HepG2 (cell line): ENCODE measurements at regions not wholly inside any gene's neighbourhood (a gene's known extent, or its start where the extent isn't known, plus 50 kb on each side); places are given as distances from the start of the nearest gene placed in this dataset.

ENCODE experiments used
- ATAC-seq: fragments of 200-7000 bp; cut with Tn5 transposase; 3 replicates; pipeline ENCODE4 v1.9.1; 2020; ENCODE audit warnings: mild to moderate bottlenecking, moderate library complexity
- BruUV-seq: library from RNA; stranded (reverse); fragments of 400-500 nt; replicated peaks from 2 replicates; lab custom pipeline; 2021; lab: Mats Ljungman, UMichigan
- CTCF ChIA-PET: fragments of 300-600 bp; formaldehyde crosslinking; extraction: SDS; loops from one replicate; lab custom pipeline; 2021; ENCODE audit warnings: low total read pairs, inconsistent platforms, low intra/inter-chr PET ratio; lab: Yijun Ruan, JAX
- POLR2A ChIA-PET: fragments of 350-600 bp; sonication (Branson Sonifier 250); formaldehyde crosslinking; loops from one replicate; lab custom pipeline; 2020; ENCODE audit warnings: antibody characterized with exemption, inconsistent platforms; lab: Yijun Ruan, JAX
- DNase-seq: peaks from one replicate; pipeline ENCODE4 v3.0.0-alpha.2; 2015; ENCODE audit warnings: low spot score
- FAIRE-seq: peaks from 3 replicates; lab custom pipeline; 2011; peaks lifted over from hg19 to GRCh38; lab: Jason Lieb, UNC
- H2AFZ ChIP-seq: one replicate; pipeline ENCODE4 v1.6.1; 2011; ENCODE audit warnings: low read length, inconsistent platforms
- H3K27ac ChIP-seq: fragments of 300-600 bp; 3 replicates; pipeline ENCODE4 v1.8.0; 2011; ENCODE audit warnings: mixed run types, mild to moderate bottlenecking, mixed read lengths, low read length, inconsistent platforms; ENCODE audit not compliant: insufficient read depth; ENCODE audit errors: extremely low read length
- H3K27me3 ChIP-seq, 2 experiments: fragments of 200-600 bp in 1 of 2; 2 replicates in 1 of 2; 3 replicates in 1 of 2; pipeline versions ENCODE4 v1.6.0 to v1.8.0; 2011; ENCODE audit warnings: low read length in 2 of 2, mild to moderate bottlenecking in 2 of 2, moderate library complexity in 2 of 2, inconsistent platforms in 1 of 2; ENCODE audit not compliant: insufficient read depth in 2 of 2, control insufficient read depth in 1 of 2
- H3K36me3 ChIP-seq, 2 experiments: fragments of 200-600 bp in 1 of 2; replicated peaks in 1 of 2; 2 replicates in 1 of 2; 3 replicates in 1 of 2; pipeline versions ENCODE4 v1.5.1 to v1.8.0; 2011; ENCODE audit warnings: low read length in 2 of 2, inconsistent platforms in 1 of 2; ENCODE audit not compliant: insufficient read depth in 2 of 2, control insufficient read depth in 1 of 2
- H3K4me1 ChIP-seq: 2 replicates; pipeline ENCODE4 v1.5.1; 2012; ENCODE audit warnings: low read length, inconsistent platforms; ENCODE audit not compliant: insufficient read depth
- H3K4me2 ChIP-seq: 2 replicates; pipeline ENCODE4 v1.6.0; 2011; ENCODE audit warnings: low read depth, low read length, inconsistent platforms
- H3K4me3 ChIP-seq, 3 experiments: fragments of 200-600 bp in 1 of 3; sonication (generic), shearing (Covaris generic) in 1 of 3; replicated peaks in 1 of 3; 2 replicates each; pipeline ENCODE4 v1.5.1; 2011 to 2016; ENCODE audit warnings: low read length in 3 of 3, inconsistent platforms in 2 of 3, low read depth in 2 of 3, mild to moderate bottlenecking in 2 of 3, control low read depth in 1 of 3, mixed read lengths in 1 of 3; ENCODE audit not compliant: insufficient read depth in 1 of 3
- H3K79me2 ChIP-seq: one replicate; pipeline ENCODE4 v1.6.1; 2011; ENCODE audit warnings: low read length, inconsistent platforms; ENCODE audit not compliant: insufficient read depth
- H3K9ac ChIP-seq: 2 replicates; pipeline ENCODE4 v1.6.0; 2011; ENCODE audit warnings: mild to moderate bottlenecking, low read depth, low read length, inconsistent platforms; ENCODE audit not compliant: insufficient read depth
- H3K9me3 ChIP-seq: 2 replicates; pipeline ENCODE4 v1.5.1; 2012; ENCODE audit warnings: mild to moderate bottlenecking, low read length
- H4K20me1 ChIP-seq: 2 replicates; pipeline ENCODE4 v1.6.0; 2011; ENCODE audit warnings: inconsistent platforms, mild to moderate bottlenecking, low read length, moderate library complexity; ENCODE audit not compliant: insufficient read depth
- CENPT ChIP-seq: sonication (generic); formaldehyde crosslinking; IDR thresholded peaks from 2 replicates; pipeline ENCODE4 v1.8.0; 2022; ENCODE audit warnings: low read depth, mild to moderate bottlenecking, moderate library complexity, missing genetic modification reagents
- CHD4 ChIP-seq: fragments of 200-600 bp; sonication (generic); IDR thresholded peaks from 2 replicates; pipeline ENCODE4 v1.7.0; 2017; ENCODE audit warnings: mild to moderate bottlenecking, low read length, borderline replicate concordance
- ELK4 ChIP-seq: sonication (generic); formaldehyde crosslinking; IDR thresholded peaks from 2 replicates; pipeline ENCODE4 v1.9.0; 2021; ENCODE audit warnings: missing genetic modification reagents, borderline replicate concordance
- HOXA9 ChIP-seq: sonication (generic); formaldehyde crosslinking; IDR thresholded peaks from 2 replicates; pipeline ENCODE4 v1.8.1; 2022; ENCODE audit warnings: missing genetic modification reagents, mild to moderate bottlenecking, moderate library complexity, borderline replicate concordance
- JUNB ChIP-seq: sonication (generic); formaldehyde crosslinking; IDR thresholded peaks from 2 replicates; pipeline ENCODE4 v1.8.0; 2022; ENCODE audit warnings: missing genetic modification reagents, mild to moderate bottlenecking, borderline replicate concordance
- JUND ChIP-seq: sonication (generic); formaldehyde crosslinking; IDR thresholded peaks from 2 replicates; pipeline ENCODE4 v1.8.0; 2022; ENCODE audit warnings: mild to moderate bottlenecking, missing genetic modification reagents
- KAT2B ChIP-seq: fragments of 150-350 bp; IDR thresholded peaks from 2 replicates; pipeline ENCODE4 v1.6.1; 2014; ENCODE audit warnings: low read depth, low read length, borderline replicate concordance
- KLF16 ChIP-seq, 2 experiments: sonication (generic) in 1 of 2; formaldehyde crosslinking in 1 of 2; IDR thresholded peaks; 2 replicates each; pipeline versions ENCODE4 v1.6.1 to v1.8.0; 2016 to 2023; ENCODE audit warnings: missing genetic modification reagents in 2 of 2, missing compliant biosample characterization in 1 of 2
- MBD4 ChIP-seq: IDR thresholded peaks from 2 replicates; pipeline ENCODE4 v1.6.1; 2012; ENCODE audit warnings: low read length, inconsistent platforms, borderline replicate concordance
- MBNL3 ChIP-seq: fragments of 250-450 bp; sonication (Bioruptor Pico); conservative IDR thresholded peaks from 2 replicates; pipeline ENCODE4 v1.8.0; 2022; ENCODE audit warnings: mild to moderate bottlenecking, inconsistent platforms
- NPAS2 ChIP-seq: sonication (generic); formaldehyde crosslinking; IDR thresholded peaks from 2 replicates; pipeline ENCODE4 v1.8.0; 2022; ENCODE audit warnings: mild to moderate bottlenecking, missing genetic modification reagents, borderline replicate concordance
- NR2F1 ChIP-seq, 2 experiments: fragments of 450-650 bp in 1 of 2; formaldehyde crosslinking in 1 of 2; IDR thresholded peaks; 2 replicates each; pipeline versions ENCODE4 v1.5.0 to v1.6.1; 2016 to 2020; ENCODE audit warnings: mild to moderate bottlenecking in 1 of 2, missing compliant biosample characterization in 1 of 2, missing genetic modification reagents in 1 of 2, moderate library complexity in 1 of 2
- PAF1 ChIP-seq: IDR thresholded peaks from 2 replicates; pipeline ENCODE4 v1.6.1; 2016; ENCODE audit warnings: missing genetic modification reagents, missing compliant biosample characterization
- RBM39 ChIP-seq: fragments of 200-400 bp; formaldehyde crosslinking; IDR thresholded peaks from one replicate; pipeline ENCODE4 v1.6.1; 2018; ENCODE audit warnings: antibody characterized with exemption, mild to moderate bottlenecking, low read depth, low read length; ENCODE audit not compliant: poor library complexity, severe bottlenecking
- RELA ChIP-seq: sonication (generic); formaldehyde crosslinking; IDR thresholded peaks from 2 replicates; pipeline ENCODE4 v1.4.0; 2020; ENCODE audit warnings: missing genetic modification reagents
- RFX1 ChIP-seq: fragments of 450-650 bp; IDR thresholded peaks from 2 replicates; pipeline ENCODE4 v1.6.1; 2017
- U2AF2 ChIP-seq: fragments of 200-400 bp; formaldehyde crosslinking; IDR thresholded peaks from 2 replicates; pipeline ENCODE4 v1.6.1; 2017; ENCODE audit warnings: low read depth, mild to moderate bottlenecking, low read length
- ZKSCAN8 ChIP-seq: IDR thresholded peaks from 2 replicates; pipeline ENCODE4 v1.6.1; 2016; ENCODE audit warnings: borderline replicate concordance, missing genetic modification reagents, missing compliant biosample characterization
- ZNF326 ChIP-seq: sonication (generic); formaldehyde crosslinking; IDR thresholded peaks from 2 replicates; pipeline ENCODE4 v1.4.0; 2020; ENCODE audit warnings: missing genetic modification reagents, borderline replicate concordance
- ZNF431 ChIP-seq: sonication (generic); formaldehyde crosslinking; IDR thresholded peaks from 2 replicates; pipeline ENCODE4 v1.9.0; 2022; ENCODE audit warnings: missing genetic modification reagents, low read depth, mild to moderate bottlenecking, borderline replicate concordance
- ZNF543 ChIP-seq: sonication (generic); formaldehyde crosslinking; IDR thresholded peaks from 2 replicates; pipeline ENCODE4 v1.4.0; 2020; ENCODE audit warnings: mild to moderate bottlenecking, missing genetic modification reagents
- ZNF572 ChIP-seq: sonication (generic); formaldehyde crosslinking; IDR thresholded peaks from 2 replicates; pipeline ENCODE4 v1.5.1; 2020; ENCODE audit warnings: mild to moderate bottlenecking, missing genetic modification reagents
- ZNF607 ChIP-seq: sonication (generic); formaldehyde crosslinking; IDR thresholded peaks from 2 replicates; pipeline ENCODE4 v1.5.1; 2020; ENCODE audit warnings: missing genetic modification reagents, mild to moderate bottlenecking, borderline replicate concordance
- ZNF7 ChIP-seq: IDR thresholded peaks from 2 replicates; pipeline ENCODE4 v1.6.1; 2016; ENCODE audit warnings: missing biosample characterization, missing genetic modification reagents
- ZNF772 ChIP-seq: sonication (generic); formaldehyde crosslinking; IDR thresholded peaks from 2 replicates; pipeline ENCODE4 v1.5.0; 2020; ENCODE audit warnings: mild to moderate bottlenecking, missing genetic modification reagents
- ZNF83 ChIP-seq: sonication (generic); formaldehyde crosslinking; IDR thresholded peaks from 2 replicates; pipeline ENCODE4 v1.4.0; 2020; ENCODE audit warnings: missing genetic modification reagents, mild to moderate bottlenecking, borderline replicate concordance
- in situ Hi-C: cut with HindIII; loops from 2 replicates; pipeline ENCODE4 v1.10.0; 2017; ENCODE audit warnings: low pct_unique_long_range_greater_than_20kb; ENCODE audit not compliant: extremely low pct_ligation_motif_present
- intact Hi-C: fragments of 100-400 bp; cut with micrococcal nuclease; formaldehyde crosslinking; loops from one replicate; pipeline ENCODE4 v1.10.0; 2022; ENCODE audit not compliant: unreplicated experiment

- TF ChIP-seq RBM39: no peak
- TF ChIP-seq RELA: no peak
- TF ChIP-seq ZNF572: no peak
- no peak for TF ChIP-seq U2AF2
- TF ChIP-seq HOXA9 (CRISPR knock-in tag): no peak
- TF ChIP-seq ZNF543 (CRISPR knock-in tag): no peak
- TF ChIP-seq, all 625 proteins: peak for 2
Measured at GRCh38 chr2:58401936-58402335, 160.8 kb upstream of the FANCL start (continued).

- no peak for ATAC-seq
- Histone ChIP-seq H4K20me1 (no peaks in the 10 kb centered on the region), H3K4me3 (no peak overlapping the region), H3K27me3 (no peaks in the 10 kb centered on the region), H3K9ac (no peak overlapping the region), H3K36me3 (no peaks in the 10 kb centered on the region), H3K4me2 (no peak overlapping the region), H3K4me1 (no peaks in the 10 kb centered on the region), H3K27ac (no peak overlapping the region), H2AFZ (no peak overlapping the region), H3K79me2 (no peaks in the 10 kb centered on the region), H3K9me3 (no peaks in the 10 kb centered on the region)
- DNase-seq: no peak
- no peak for FAIRE-seq
- no TSS peak for BruUV-seq
- intact Hi-C loops: no loop called here
- TF ChIP-seq ZNF83 (no peak), PAF1 (CRISPR knock-in tag) (no peak), NPAS2 (CRISPR knock-in tag) (no peak), RFX1 (no peak), KLF16 (CRISPR knock-in tag; IDR thresholded peaks at IDR 0.05) (no peak), ZNF431 (CRISPR knock-in tag) (no peak), ZNF326 (CRISPR knock-in tag) (no peak), ELK4 (CRISPR knock-in tag) (no peak), MBD4 (no peak), ZNF7 (CRISPR knock-in tag) (no peak), NR2F1 (CRISPR knock-in tag; IDR thresholded peaks at IDR 0.05) (no peak), JUND (CRISPR knock-in tag) (no peak), MBNL3 (no peak), KAT2B (no peak), ZNF772 (no peak), CHD4 (no peak), ZKSCAN8 (no peak), CENPT (CRISPR knock-in tag) (no peak), ZNF607 (CRISPR knock-in tag) (no peak), JUNB (no peak)
- in situ Hi-C loops: no loop called here
- POLR2A ChIA-PET: no interaction called here
- CTCF ChIA-PET: no interaction called here
Measured at GRCh38 chr2:58398406-58398805, 157.3 kb upstream of the FANCL start.
